ENCODE measurements at regions not wholly inside any gene's neighbourhood (a gene's known extent, or its start where the extent isn't known, plus 50 kb on each side); places are given as distances from the start of the nearest gene placed in this dataset.

DNA sequence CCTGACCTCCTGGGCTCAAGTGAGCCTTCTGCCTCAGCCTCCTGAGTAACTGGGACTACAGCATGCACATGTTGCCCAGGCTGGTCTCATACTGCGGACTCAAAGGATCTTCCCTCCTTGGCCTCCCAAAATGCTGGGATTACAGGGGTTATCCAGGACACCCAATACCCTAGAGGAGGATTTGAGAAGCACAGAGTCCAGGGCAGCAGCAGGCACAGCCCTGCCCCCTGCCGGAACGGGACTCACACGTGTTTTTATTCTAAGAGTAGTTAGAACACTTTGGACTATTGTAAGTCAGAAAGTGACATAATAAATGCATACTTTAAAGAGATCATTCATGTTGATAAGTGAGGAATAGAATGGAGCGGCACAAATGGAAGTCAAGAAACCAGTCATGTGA, 80.2 kb downstream of the C6orf118 start:
- no peaks in the 10 kb centered on the region for H3K36me3 ChIP-seq (ENCODE audit: control insufficient read depth in 2 of 2, extremely low read depth in 1 of 2, insufficient read depth in 1 of 2, low read length in 1 of 2)
- no peaks in the 10 kb centered on the region for H3K9me3 ChIP-seq
- H3K27me3 Mint-ChIP-seq = no peaks in the 10 kb centered on the region
- 75% methylated on average over 1 of the region's 5 CpGs for WGBS (ENCODE audit: insufficient coverage)
- ChIA-PET CTCF (no interaction called here), POLR2A (no interaction called here)
- no peaks in the 10 kb centered on the region for H3K27me3 ChIP-seq (replicated peaks in 1 of 2; ENCODE audit: control insufficient read depth in 2 of 2, extremely low read depth in 1 of 2, insufficient read depth in 2 of 2, low read length in 1 of 2)
- H3K4me3 Mint-ChIP-seq = no peak overlapping the region
- no peak overlapping the region for H3K27ac ChIP-seq (ENCODE audit: low read length)
- H3K4me1 ChIP-seq (ENCODE audit: control insufficient read depth in 1 of 2, extremely low read depth in 1 of 2, insufficient read depth in 2 of 2, low read length in 2 of 2) = no peaks in the 10 kb centered on the region
- ATAC-seq (replicated peaks in 1 of 4) = no peak
- H3K4me3 ChIP-seq (ENCODE audit: control insufficient read depth in 1 of 2, extremely low read depth in 1 of 2, low read length in 1 of 2) = no peak overlapping the region
- H3K9me3 Mint-ChIP-seq = peaks cover 4 to 19% (median 12%) of the 10 kb centered on the region in 3 donors
- H3K4me1 Mint-ChIP-seq = no peaks in the 10 kb centered on the region
- DNase-seq = no peak
- H3K27ac Mint-ChIP-seq = no peak overlapping the region
- H3K36me3 Mint-ChIP-seq = no peaks in the 10 kb centered on the region

DNA sequence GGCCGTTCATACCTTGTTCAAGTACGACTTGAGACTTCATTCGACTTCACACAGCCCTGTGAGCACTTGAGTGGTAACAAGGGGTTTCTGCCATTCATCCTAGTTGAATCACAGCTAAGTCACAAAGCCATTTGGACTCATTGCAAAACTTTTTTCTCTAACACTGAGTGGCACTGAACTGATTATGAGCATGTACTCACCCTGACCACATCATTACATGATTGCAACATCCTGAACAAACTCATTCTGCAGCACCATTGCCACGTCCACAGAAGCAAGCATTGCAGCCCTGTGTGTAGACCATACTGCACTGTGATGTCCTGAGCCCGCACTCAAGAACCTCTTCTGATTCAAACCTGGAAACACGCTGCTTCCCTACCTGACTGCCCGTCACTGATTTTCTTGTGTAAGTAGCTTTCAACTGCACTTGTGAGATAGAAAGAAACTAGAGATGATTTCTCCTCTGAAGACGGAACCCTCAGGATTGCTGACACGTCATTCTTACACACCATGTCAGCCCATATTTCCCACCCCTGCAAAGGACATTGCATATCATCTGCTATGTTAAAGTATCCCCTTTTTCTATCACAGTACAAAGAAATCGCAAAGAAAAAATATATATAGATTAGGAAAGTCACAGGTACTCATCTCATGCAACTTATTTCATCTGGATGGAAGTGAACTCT, 81.6 kb downstream of the C6orf118 start:
- Histone ChIP-seq H3K27me3 (replicated peaks in 1 of 2; ENCODE audit: control insufficient read depth in 2 of 2, extremely low read depth in 1 of 2, insufficient read depth in 2 of 2, low read length in 1 of 2) (no peaks in the 10 kb centered on the region), H3K27ac (ENCODE audit: low read length) (no peak overlapping the region), H3K4me3 (ENCODE audit: control insufficient read depth in 1 of 2, extremely low read depth in 1 of 2, low read length in 1 of 2) (no peak overlapping the region), H3K36me3 (ENCODE audit: control insufficient read depth in 2 of 2, extremely low read depth in 1 of 2, insufficient read depth in 1 of 2, low read length in 1 of 2) (no peaks in the 10 kb centered on the region), H3K9me3 (no peaks in the 10 kb centered on the region), H3K4me1 (ENCODE audit: control insufficient read depth in 1 of 2, extremely low read depth in 1 of 2, insufficient read depth in 2 of 2, low read length in 2 of 2) (no peaks in the 10 kb centered on the region)
- Mint-ChIP-seq H3K27ac (no peak overlapping the region), H3K36me3 (no peaks in the 10 kb centered on the region), H3K9me3 (peaks cover 4 to 26% (median 12%) of the 10 kb centered on the region in 3 donors), H3K27me3 (no peaks in the 10 kb centered on the region), H3K4me3 (no peak overlapping the region), H3K4me1 (no peaks in the 10 kb centered on the region)
- POLR2A ChIA-PET = no interaction called here
- ATAC-seq (replicated peaks in 1 of 4) (no peak), DNase-seq (no peak)
- WGBS (ENCODE audit: insufficient coverage) = 56% methylated on average over 4 of the region's 10 CpGs
- CTCF ChIA-PET = no interaction called here

DNA sequence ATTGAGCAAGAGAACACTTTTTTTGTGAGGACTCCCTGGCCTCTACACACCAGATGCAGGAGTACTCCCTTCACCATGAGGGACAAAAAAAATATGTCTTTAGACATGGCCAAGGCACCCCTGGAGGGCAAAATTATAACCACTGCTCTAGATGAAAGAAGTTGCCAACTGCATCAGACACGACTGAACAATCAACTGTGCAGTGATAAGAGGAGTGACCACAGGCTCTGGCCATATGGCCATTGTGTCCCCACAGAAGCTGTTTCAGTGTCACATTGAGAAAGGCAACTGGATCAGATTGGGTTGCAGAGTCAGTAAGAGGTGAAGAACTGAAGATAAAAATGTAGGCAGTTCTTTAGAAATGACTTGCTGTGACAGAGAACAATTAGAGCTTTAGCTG, 85.7 kb downstream of the C6orf118 start:
- Histone ChIP-seq H3K27ac (ENCODE audit: low read length) (no peak overlapping the region), H3K9me3 (no peaks in the 10 kb centered on the region), H3K4me3 (ENCODE audit: control insufficient read depth in 1 of 2, extremely low read depth in 1 of 2, low read length in 1 of 2) (no peak overlapping the region), H3K4me1 (ENCODE audit: control insufficient read depth in 1 of 2, extremely low read depth in 1 of 2, insufficient read depth in 2 of 2, low read length in 2 of 2) (no peaks in the 10 kb centered on the region), H3K36me3 (ENCODE audit: control insufficient read depth in 2 of 2, extremely low read depth in 1 of 2, insufficient read depth in 1 of 2, low read length in 1 of 2) (no peaks in the 10 kb centered on the region), H3K27me3 (replicated peaks in 1 of 2; ENCODE audit: control insufficient read depth in 2 of 2, extremely low read depth in 1 of 2, insufficient read depth in 2 of 2, low read length in 1 of 2) (no peaks in the 10 kb centered on the region)
- Mint-ChIP-seq H3K4me3 (no peak overlapping the region), H3K27ac (no peak overlapping the region), H3K36me3 (no peaks in the 10 kb centered on the region), H3K9me3 (peaks cover 4 to 21% (median 11%) of the 10 kb centered on the region in 3 donors), H3K27me3 (no peaks in the 10 kb centered on the region), H3K4me1 (no peaks in the 10 kb centered on the region)
- ATAC-seq (replicated peaks in 1 of 4) (no peak), DNase-seq (no peak)
- ChIA-PET POLR2A (no interaction called here), CTCF (no interaction called here)
- 55% methylated on average over 1 of the region's 1 CpG for WGBS (ENCODE audit: insufficient coverage)

DNA sequence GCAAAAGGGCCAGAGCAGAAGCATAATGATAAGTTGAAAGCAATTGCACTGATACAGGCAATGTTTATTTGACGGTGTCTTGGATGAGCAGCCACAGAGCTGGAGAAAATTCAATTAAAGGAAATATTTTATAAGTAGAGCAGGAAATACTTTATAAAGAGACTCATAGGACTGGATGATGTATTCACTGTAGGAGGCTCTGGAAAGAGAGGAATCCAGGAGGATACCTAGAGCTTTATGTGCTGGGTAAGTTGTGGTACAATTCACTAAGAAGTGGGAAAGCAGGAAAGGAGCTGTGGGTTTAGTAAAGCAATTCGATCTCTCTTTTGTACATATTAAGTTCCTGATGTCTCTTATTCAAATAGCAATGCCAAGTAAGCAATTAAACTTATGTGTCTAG, 86.3 kb downstream of the C6orf118 start:
- CTCF ChIA-PET = no interaction called here
- no peak overlapping the region for H3K27ac Mint-ChIP-seq
- H3K4me1 Mint-ChIP-seq = no peaks in the 10 kb centered on the region
- no peaks in the 10 kb centered on the region for H3K36me3 ChIP-seq (ENCODE audit: control insufficient read depth in 2 of 2, extremely low read depth in 1 of 2, insufficient read depth in 1 of 2, low read length in 1 of 2)
- peaks cover 4 to 21% (median 8%) of the 10 kb centered on the region in 3 donors for H3K9me3 Mint-ChIP-seq
- H3K27me3 Mint-ChIP-seq = no peaks in the 10 kb centered on the region
- DNase-seq (no peak), ATAC-seq (replicated peaks in 1 of 4) (no peak)
- no peak overlapping the region for H3K4me3 ChIP-seq (ENCODE audit: control insufficient read depth in 1 of 2, extremely low read depth in 1 of 2, low read length in 1 of 2)
- no peak overlapping the region for H3K4me3 Mint-ChIP-seq
- POLR2A ChIA-PET = no interaction called here
- WGBS (ENCODE audit: insufficient coverage) = 75% methylated on average over 1 of the region's 2 CpGs
- H3K27me3 ChIP-seq (replicated peaks in 1 of 2; ENCODE audit: control insufficient read depth in 2 of 2, extremely low read depth in 1 of 2, insufficient read depth in 2 of 2, low read length in 1 of 2) = no peaks in the 10 kb centered on the region
- H3K36me3 Mint-ChIP-seq = no peaks in the 10 kb centered on the region
- no peaks in the 10 kb centered on the region for H3K9me3 ChIP-seq
- no peak overlapping the region for H3K27ac ChIP-seq (ENCODE audit: low read length)
- no peaks in the 10 kb centered on the region for H3K4me1 ChIP-seq (ENCODE audit: control insufficient read depth in 1 of 2, extremely low read depth in 1 of 2, insufficient read depth in 2 of 2, low read length in 2 of 2)

DNA sequence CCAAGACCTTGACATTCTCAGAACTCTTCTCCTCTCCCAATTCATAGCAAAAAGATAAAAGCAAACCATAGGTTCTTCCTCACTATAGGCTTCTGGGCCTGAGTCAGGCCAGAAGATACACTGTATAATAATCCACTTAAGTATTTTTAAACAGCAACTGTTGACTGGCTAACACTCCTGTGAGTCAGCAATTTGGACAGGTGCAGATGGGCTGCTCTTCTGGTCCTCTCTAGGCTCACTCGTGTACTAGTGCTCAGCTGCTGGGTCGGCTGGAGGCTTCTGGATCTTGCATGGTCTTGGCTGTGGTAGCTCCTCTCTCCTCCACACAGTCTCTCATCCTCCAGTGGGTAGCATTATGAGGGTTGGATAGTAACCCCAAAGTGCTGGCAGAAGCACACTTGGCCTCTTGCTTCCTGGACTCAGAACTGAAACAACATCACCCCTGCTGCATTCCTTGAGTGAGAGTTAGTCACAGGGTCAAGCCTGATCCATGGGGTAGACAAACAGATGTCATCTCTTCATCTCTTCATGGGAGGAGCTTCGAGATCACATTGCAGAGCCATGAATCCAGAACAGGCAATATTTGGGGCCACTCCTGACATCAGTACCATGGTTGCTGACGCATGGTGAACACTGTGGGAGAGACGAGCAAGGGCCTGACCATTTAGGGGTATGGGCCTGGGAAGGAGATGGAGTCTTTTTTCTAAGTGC, 86.9 kb downstream of the C6orf118 start:
- ATAC-seq (replicated peaks in 1 of 4) = no peak
- Mint-ChIP-seq H3K27me3 (no peaks in the 10 kb centered on the region), H3K36me3 (no peaks in the 10 kb centered on the region), H3K4me1 (no peaks in the 10 kb centered on the region), H3K27ac (no peak overlapping the region), H3K9me3 (peaks cover 7 to 21% (median 8%) of the 10 kb centered on the region in 3 donors), H3K4me3 (no peak overlapping the region)
- H3K4me1 ChIP-seq (ENCODE audit: control insufficient read depth in 1 of 2, extremely low read depth in 1 of 2, insufficient read depth in 2 of 2, low read length in 2 of 2) = no peaks in the 10 kb centered on the region
- H3K9me3 ChIP-seq = no peaks in the 10 kb centered on the region
- POLR2A ChIA-PET = no interaction called here
- DNase-seq = no peak
- WGBS (ENCODE audit: insufficient coverage) = 61% methylated on average over 3 of the region's 5 CpGs
- no peaks in the 10 kb centered on the region for H3K36me3 ChIP-seq (ENCODE audit: control insufficient read depth in 2 of 2, extremely low read depth in 1 of 2, insufficient read depth in 1 of 2, low read length in 1 of 2)
- H3K27ac ChIP-seq (ENCODE audit: low read length) = no peak overlapping the region
- H3K4me3 ChIP-seq (ENCODE audit: control insufficient read depth in 1 of 2, extremely low read depth in 1 of 2, low read length in 1 of 2) = no peak overlapping the region
- CTCF ChIA-PET = no interaction called here
- no peaks in the 10 kb centered on the region for H3K27me3 ChIP-seq (replicated peaks in 1 of 2; ENCODE audit: control insufficient read depth in 2 of 2, extremely low read depth in 1 of 2, insufficient read depth in 2 of 2, low read length in 1 of 2)

DNA sequence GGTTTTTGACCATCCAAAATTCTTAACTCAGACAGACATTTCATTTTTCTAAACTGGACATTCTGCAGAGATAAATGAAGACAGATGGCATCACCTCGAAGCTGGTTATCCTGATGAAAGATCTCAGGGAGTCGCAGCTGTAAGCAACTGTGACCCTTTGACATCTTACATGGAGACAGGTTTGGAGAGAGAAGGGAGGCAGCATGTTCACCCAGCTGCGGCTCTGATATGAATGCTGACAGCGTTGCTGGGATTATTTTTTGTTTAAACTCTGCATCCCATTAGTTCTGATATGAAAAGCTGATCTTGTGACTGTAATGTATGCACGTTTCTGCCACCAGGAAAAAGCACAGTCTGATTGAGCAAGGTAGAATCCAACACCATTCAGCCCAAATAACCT, 89.4 kb downstream of the C6orf118 start:
- no peak overlapping the region for H3K4me3 ChIP-seq (ENCODE audit: control insufficient read depth in 1 of 2, extremely low read depth in 1 of 2, low read length in 1 of 2)
- Mint-ChIP-seq H3K36me3 (no peaks in the 10 kb centered on the region), H3K9me3 (peaks cover 3 to 16% (median 6%) of the 10 kb centered on the region in 3 donors)

More for the DNA sequence above, 89.4 kb downstream of the C6orf118 start:
- Mint-ChIP-seq H3K4me1 (no peaks in the 10 kb centered on the region), H3K27ac (no peak overlapping the region), H3K27me3 (no peaks in the 10 kb centered on the region), H3K4me3 (no peak overlapping the region)
- CTCF ChIA-PET = no interaction called here
- 77% methylated on average over 4 of the region's 5 CpGs for WGBS (ENCODE audit: insufficient coverage)
- POLR2A ChIA-PET = no interaction called here
- Histone ChIP-seq H3K36me3 (ENCODE audit: control insufficient read depth in 2 of 2, extremely low read depth in 1 of 2, insufficient read depth in 1 of 2, low read length in 1 of 2) (no peaks in the 10 kb centered on the region), H3K4me1 (ENCODE audit: control insufficient read depth in 1 of 2, extremely low read depth in 1 of 2, insufficient read depth in 2 of 2, low read length in 2 of 2) (no peaks in the 10 kb centered on the region), H3K27me3 (replicated peaks in 1 of 2; ENCODE audit: control insufficient read depth in 2 of 2, extremely low read depth in 1 of 2, insufficient read depth in 2 of 2, low read length in 1 of 2) (no peaks in the 10 kb centered on the region), H3K27ac (ENCODE audit: low read length) (no peak overlapping the region), H3K9me3 (no peaks in the 10 kb centered on the region)
- DNase-seq (no peak), ATAC-seq (replicated peaks in 1 of 4) (no peak)

All from T-cell (primary cell).